H54 (cell line): ENCODE measurements at regions not wholly inside any gene's neighbourhood (a gene's known extent, or its start where the extent isn't known, plus 50 kb on each side); places are given as distances from the start of the nearest gene placed in this dataset.
A peak's percentile ranks its signal among the peaks of the same experiment; 100 is the strongest.

Source experiments
- DNase-seq: peaks from one replicate; pipeline ENCODE4 v3.0.0; 2011; ENCODE audit warnings: low spot score, mixed read lengths; ENCODE audit not compliant: insufficient read length
- FAIRE-seq: peaks from 3 replicates; lab custom pipeline; 2011; peaks lifted over from hg19 to GRCh38; lab: Jason Lieb, UNC
- POLR2A ChIP-seq: IDR thresholded peaks from 2 replicates; pipeline ENCODE4 v1.6.1; 2011; ENCODE audit warnings: low read depth, mild to moderate bottlenecking, low read length

GRCh38 chr5:40406741-40407211 lies 272.9 kb upstream of the PTGER4 start:
- FAIRE-seq = no peak
- TF ChIP-seq POLR2A = no peak
- no peak for DNase-seq

DNA sequence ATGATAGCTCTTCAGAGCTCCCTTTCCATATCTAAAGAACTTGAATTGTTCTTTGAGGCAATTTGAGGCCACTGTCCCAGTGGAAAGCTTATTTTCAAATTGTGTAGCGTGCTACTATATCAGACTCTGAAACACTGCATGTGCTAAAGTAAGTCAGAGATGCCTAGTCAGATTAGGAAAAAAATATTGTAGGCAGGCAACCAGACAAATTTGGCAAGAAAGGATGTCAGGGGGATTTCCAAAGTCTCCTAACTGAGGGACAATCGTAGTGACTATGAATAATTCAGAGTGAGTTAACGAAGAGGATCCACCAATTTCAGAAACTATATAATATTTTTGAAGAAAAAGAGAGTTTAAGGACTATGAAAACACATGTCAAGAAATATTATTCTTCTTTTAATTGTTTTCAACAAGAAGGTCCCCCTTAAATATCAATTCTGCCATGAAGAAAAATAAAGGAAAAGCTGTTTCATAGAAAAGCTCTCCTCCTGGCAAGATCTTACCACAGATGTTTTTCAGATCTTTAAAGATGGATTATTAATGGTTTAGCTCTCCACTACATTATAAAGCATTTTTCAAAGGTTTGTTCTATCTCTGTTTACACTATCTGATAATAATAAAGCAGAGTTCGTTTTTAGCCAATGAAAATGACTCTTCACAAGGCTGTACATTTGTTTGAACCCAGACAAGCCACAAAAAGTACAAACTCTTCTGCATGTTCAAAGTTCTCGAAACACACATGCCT lies 273.5 kb upstream of the PTGER4 start:
- TF ChIP-seq POLR2A = no peak
- DNase-seq (no peak), FAIRE-seq (no peak)

- TF ChIP-seq POLR2A = no peak
- FAIRE-seq = peak; percentile 70
- no peak for DNase-seq
These were observed 274.5 kb upstream of the PTGER4 start for GRCh38 chr5:40405230-40405629.

GRCh38 chr5:40404613-40405012 lies 275.1 kb upstream of the PTGER4 start:
- no peak for DNase-seq
- FAIRE-seq = no peak
- TF ChIP-seq POLR2A = no peak

DNA sequence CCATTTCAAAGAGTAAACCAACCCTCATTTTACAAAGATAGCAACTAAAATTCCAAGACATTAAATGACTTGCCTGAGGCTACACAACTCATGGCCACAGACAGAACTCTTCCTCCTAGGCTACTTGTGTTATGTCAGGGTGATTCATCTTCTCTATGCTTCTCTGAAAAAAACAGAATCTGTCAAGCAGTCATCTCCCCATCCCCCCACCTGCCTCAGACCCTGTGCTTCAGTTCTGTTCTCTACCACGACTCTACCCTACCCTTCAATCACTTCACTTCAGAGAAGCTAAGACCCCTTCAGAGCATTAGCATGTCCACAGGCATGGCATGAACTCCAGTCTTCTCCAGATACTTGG lies 277.7 kb upstream of the PTGER4 start:
- DNase-seq (no peak), FAIRE-seq (peak; percentile 94)
- TF ChIP-seq POLR2A = no peak

DNA sequence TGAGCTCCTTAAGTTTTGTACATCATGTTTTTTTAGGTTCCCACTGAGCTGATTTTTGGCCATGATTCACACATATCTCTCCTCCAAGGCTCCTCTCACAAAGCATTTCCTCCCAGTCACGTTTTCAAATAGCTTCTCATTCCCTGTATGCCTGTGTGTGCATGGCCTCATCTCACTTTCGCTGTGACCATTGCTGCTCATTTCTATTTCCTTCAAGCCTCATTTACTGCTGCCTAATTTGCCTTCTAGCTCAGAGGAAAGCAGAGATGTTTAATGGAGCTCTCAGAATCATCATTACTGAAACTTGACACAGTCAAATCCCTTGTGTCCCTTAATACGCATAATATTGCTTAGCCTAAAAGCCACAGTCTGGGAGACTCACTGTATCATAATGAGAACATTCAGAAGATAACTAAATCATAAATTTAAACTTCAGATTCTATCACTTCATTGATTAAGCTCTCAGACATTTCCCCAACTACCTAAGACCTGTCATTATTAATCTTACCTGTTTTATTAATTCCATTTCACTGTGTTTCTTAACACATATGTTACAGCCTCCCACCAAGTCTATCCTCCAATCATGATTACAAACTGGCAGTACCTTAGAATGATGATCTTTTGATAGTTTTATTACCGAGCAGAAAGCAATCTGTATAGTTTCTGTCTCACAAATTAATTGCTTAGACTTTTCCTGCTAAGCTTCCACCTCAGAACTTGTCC lies 278.3 kb upstream of the PTGER4 start:
- DNase-seq = no peak
- TF ChIP-seq POLR2A = no peak
- no peak for FAIRE-seq

DNA sequence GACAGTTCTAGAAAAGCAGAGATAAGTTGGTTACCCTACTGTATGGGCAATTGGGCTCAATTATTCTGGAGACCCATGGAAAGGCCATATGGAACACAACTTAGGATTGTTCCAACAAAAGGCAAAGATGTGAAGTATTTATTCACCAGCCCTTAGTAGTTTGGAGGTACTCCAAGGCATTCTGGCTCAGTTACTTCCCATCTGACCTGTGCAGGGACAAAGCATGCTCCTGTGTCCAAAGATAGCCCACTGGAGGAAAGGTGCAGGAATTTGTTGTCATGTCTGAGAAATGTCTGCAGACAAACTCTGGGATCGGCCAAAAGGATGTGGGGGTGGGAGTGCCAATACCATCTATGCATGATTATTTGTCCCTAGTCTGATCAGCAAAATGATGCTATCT lies 279.5 kb upstream of the PTGER4 start:
- DNase-seq = no peak
- FAIRE-seq = peak; percentile 68
- no peak for TF ChIP-seq POLR2A

- DNase-seq = no peak
- no peak for TF ChIP-seq POLR2A
- FAIRE-seq = peak; percentile 89
These were observed 280.4 kb upstream of the PTGER4 start for GRCh38 chr5:40399349-40399748.

DNA sequence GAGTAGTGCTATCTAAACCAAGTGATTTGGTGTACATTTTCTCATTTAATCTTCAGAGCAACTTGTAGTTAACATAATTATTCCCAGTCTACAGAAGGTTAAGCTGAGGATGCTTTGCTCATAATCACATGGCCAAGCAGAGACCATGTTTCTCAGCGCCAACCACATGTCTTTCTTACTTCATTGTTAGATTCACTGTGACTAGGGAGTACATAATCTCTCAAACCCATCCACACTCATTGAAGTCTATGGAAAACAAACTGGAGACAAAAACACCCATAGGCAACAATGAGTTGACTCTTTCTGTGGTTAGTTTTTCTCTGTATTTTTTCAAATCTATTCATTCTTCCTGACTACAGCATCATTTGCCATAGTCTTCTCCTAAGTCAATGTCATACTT lies 281.7 kb upstream of the PTGER4 start:
- TF ChIP-seq POLR2A = no peak
- no peak for DNase-seq
- peak; percentile 62 for FAIRE-seq

- DNase-seq (no peak), FAIRE-seq (peak; percentile 60)
- TF ChIP-seq POLR2A = no peak
These were observed 282.6 kb upstream of the PTGER4 start for GRCh38 chr5:40397091-40397490.

DNA sequence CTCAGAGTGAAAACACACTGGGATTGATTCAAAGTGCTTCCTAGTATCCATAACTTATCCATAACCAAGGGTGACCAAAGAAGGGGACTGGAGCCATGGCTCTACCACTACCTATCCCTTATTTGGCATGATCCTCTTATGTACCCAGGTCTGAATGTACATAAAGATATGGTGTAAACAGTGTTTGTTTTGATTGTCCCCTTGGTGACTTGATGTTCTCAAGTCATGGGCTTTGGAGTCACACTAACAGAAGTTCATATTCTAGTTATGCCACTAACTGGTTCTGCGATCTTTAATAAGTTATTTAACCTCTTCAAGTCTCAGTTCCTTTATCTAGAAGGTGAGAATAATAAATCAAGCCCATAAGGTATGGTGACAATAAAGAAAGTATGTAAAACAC lies 283.4 kb upstream of the PTGER4 start:
- FAIRE-seq = no peak
- no peak for TF ChIP-seq POLR2A

GRCh38 chr5:40395251-40395650 lies 284.5 kb upstream of the PTGER4 start:
- no peak for FAIRE-seq
- DNase-seq = no peak
- no peak for TF ChIP-seq POLR2A

More for the DNA sequence above, 283.4 kb upstream of the PTGER4 start:
- DNase-seq = no peak

- FAIRE-seq (no peak), DNase-seq (no peak)
- TF ChIP-seq POLR2A = no peak
These were observed 285.0 kb upstream of the PTGER4 start for GRCh38 chr5:40394698-40395097.

DNA sequence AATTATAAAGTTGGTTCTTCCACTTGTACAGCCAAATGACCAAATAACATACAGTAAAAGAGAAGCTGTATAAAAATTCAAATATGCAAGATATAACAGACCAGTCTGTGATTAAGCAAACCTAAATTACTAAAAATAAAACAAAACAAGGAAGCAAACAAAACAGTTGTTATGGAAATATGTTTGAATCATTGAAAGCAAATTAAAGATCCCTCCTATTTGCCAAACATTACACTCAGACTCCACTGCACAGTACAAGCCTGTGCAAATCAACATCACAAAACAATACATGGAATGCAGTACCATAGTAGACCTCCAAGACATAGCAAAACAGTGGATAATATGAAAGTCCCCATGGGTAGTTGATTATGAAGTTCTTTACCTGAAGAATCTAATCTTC lies 288.1 kb upstream of the PTGER4 start:
- FAIRE-seq (no peak), DNase-seq (no peak)
- no peak for TF ChIP-seq POLR2A

GRCh38 chr5:40390281-40391149 lies 289.2 kb upstream of the PTGER4 start:
- DNase-seq (no peak), FAIRE-seq (no peak)
- no peak for TF ChIP-seq POLR2A
